H1 (cell line): ENCODE measurements at regions not wholly inside any gene's neighbourhood (a gene's known extent, or its start where the extent isn't known, plus 50 kb on each side); places are given as distances from the start of the nearest gene placed in this dataset.

ENCODE experiments used
- ATF2 ChIP-seq: IDR thresholded peaks from 2 replicates; pipeline ENCODE4 v1.6.1; 2012; ENCODE audit warnings: low read length, inconsistent platforms
- CTCF ChIP-seq, 3 experiments: IDR thresholded peaks; 1 replicate in 2 of 3; 2 replicates in 1 of 3; pipeline versions ENCODE4 v1.5.1 to v1.6.1; 2011; ENCODE audit warnings: low read length in 3 of 3, mild to moderate bottlenecking in 3 of 3, inconsistent platforms in 2 of 3, low read depth in 1 of 3, moderate library complexity in 1 of 3; ENCODE audit not compliant: insufficient read depth in 1 of 3; ENCODE audit errors: control extremely low read depth in 1 of 3
- EP300 ChIP-seq, 2 experiments: IDR thresholded peaks; 1 replicate in 1 of 2; 2 replicates in 1 of 2; pipeline ENCODE4 v1.6.1; 2011 to 2012; ENCODE audit warnings: low read depth in 2 of 2, low read length in 2 of 2, mild to moderate bottlenecking in 2 of 2, borderline replicate concordance in 1 of 2, inconsistent platforms in 1 of 2, moderate library complexity in 1 of 2
- POLR2A ChIP-seq, 2 experiments: IDR thresholded peaks; 1 replicate in 1 of 2; 2 replicates in 1 of 2; pipeline ENCODE4 v1.6.1; 2011; ENCODE audit warnings: low read depth in 2 of 2, low read length in 2 of 2, mild to moderate bottlenecking in 2 of 2; ENCODE audit errors: control extremely low read depth in 1 of 2
- SIX5 ChIP-seq: IDR thresholded peaks from 2 replicates; pipeline ENCODE4 v1.6.1; 2011; ENCODE audit warnings: mild to moderate bottlenecking, low read depth, low read length
- SP1 ChIP-seq: IDR thresholded peaks from 2 replicates; pipeline ENCODE4 v1.6.1; 2011; ENCODE audit warnings: low read depth, low read length
- TEAD4 ChIP-seq: IDR thresholded peaks from 2 replicates; pipeline ENCODE4 v1.6.1; 2012; ENCODE audit warnings: low read depth, low read length, inconsistent platforms, mixed read lengths
- ZNF274 ChIP-seq: IDR thresholded peaks from 2 replicates; pipeline ENCODE4 v1.7.0; 2012; ENCODE audit warnings: low read length, borderline replicate concordance; ENCODE audit errors: extremely low read depth

- TF ChIP-seq POLR2A (IDR thresholded peaks at IDR 0.05; ENCODE audit: control extremely low read depth in 1 of 2, low read depth in 2 of 2, low read length in 2 of 2) (no peak), CTCF (IDR thresholded peaks at IDR 0.05; ENCODE audit: control extremely low read depth in 1 of 3, insufficient read depth in 1 of 3, low read depth in 1 of 3, low read length in 3 of 3) (no peak), SP1 (no peak), SIX5 (no peak), TEAD4 (no peak), ATF2 (no peak), EP300 (IDR thresholded peaks at IDR 0.05; ENCODE audit: borderline replicate concordance in 1 of 2, low read depth in 2 of 2, low read length in 2 of 2) (no peak), ZNF274 (no peak)
These were observed 102.7 kb upstream of the SLC7A11 start for GRCh38 chr4:138344851-138345250.
